ENCODE measurements at regions not wholly inside any gene's neighbourhood (a gene's known extent, or its start where the extent isn't known, plus 50 kb on each side); places are given as distances from the start of the nearest gene placed in this dataset.

DNA sequence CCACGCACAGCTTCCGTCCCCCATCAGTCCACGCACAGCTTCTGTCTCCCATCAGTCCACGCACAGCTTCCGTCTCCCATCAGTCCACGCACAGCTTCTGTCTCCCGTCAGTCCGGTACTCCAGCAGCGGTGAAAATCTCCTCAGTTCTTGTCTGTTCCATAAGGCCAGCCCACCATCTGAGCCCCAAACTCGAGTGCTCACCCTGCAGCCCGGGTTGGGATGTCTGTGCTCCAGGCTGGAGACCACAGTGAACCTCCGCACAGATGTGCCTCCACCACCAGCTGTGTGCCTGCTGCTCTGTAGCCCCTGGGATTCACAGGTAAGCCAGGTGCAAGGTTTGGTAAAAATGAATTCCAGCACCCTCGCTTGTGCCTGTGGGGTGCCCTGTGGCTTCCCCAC, 258.6 kb downstream of the NPHP4 start:
- TF ChIP-seq, protein P1, sequence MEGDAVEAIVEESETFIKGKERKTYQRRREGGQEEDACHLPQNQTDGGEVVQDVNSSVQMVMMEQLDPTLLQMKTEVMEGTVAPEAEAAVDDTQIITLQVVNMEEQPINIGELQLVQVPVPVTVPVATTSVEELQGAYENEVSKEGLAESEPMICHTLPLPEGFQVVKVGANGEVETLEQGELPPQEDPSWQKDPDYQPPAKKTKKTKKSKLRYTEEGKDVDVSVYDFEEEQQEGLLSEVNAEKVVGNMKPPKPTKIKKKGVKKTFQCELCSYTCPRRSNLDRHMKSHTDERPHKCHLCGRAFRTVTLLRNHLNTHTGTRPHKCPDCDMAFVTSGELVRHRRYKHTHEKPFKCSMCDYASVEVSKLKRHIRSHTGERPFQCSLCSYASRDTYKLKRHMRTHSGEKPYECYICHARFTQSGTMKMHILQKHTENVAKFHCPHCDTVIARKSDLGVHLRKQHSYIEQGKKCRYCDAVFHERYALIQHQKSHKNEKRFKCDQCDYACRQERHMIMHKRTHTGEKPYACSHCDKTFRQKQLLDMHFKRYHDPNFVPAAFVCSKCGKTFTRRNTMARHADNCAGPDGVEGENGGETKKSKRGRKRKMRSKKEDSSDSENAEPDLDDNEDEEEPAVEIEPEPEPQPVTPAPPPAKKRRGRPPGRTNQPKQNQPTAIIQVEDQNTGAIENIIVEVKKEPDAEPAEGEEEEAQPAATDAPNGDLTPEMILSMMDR (IDR thresholded peaks at IDR 0.05): no peak
- TF ChIP-seq POLR2A (IDR thresholded peaks at IDR 0.05): no peak
